Glutamatergic neuron (in vitro differentiated cells): ENCODE measurements at regions not wholly inside any gene's neighbourhood (a gene's known extent, or its start where the extent isn't known, plus 50 kb on each side); places are given as distances from the start of the nearest gene placed in this dataset.

Experiments
- DNase-seq: peaks from one replicate; pipeline ENCODE4 v3.0.0; 2022
- H3K27ac Mint-ChIP-seq: one replicate; pipeline ENCODE4 v1.8.0; 2020; ENCODE audit warnings: mild to moderate bottlenecking, mixed read lengths, inconsistent platforms; ENCODE audit not compliant: unreplicated experiment
- H3K27me3 Mint-ChIP-seq: one replicate; pipeline ENCODE4 v1.8.0; 2020; ENCODE audit warnings: mild to moderate bottlenecking, moderate library complexity, mixed read lengths, inconsistent platforms; ENCODE audit not compliant: unreplicated experiment
- H3K36me3 Mint-ChIP-seq: one replicate; pipeline ENCODE4 v1.8.0; 2020; ENCODE audit warnings: mild to moderate bottlenecking, mixed read lengths, inconsistent platforms; ENCODE audit not compliant: unreplicated experiment
- H3K4me1 Mint-ChIP-seq: one replicate; pipeline ENCODE4 v1.8.0; 2020; ENCODE audit warnings: mild to moderate bottlenecking, low read depth, mixed read lengths, inconsistent platforms; ENCODE audit not compliant: unreplicated experiment
- H3K4me3 Mint-ChIP-seq: one replicate; pipeline ENCODE4 v1.8.0; 2020; ENCODE audit warnings: mild to moderate bottlenecking, mixed read lengths, inconsistent platforms; ENCODE audit not compliant: unreplicated experiment
- H3K9me3 Mint-ChIP-seq: one replicate; pipeline ENCODE4 v1.8.0; 2020; ENCODE audit warnings: mild to moderate bottlenecking, moderate library complexity, mixed read lengths, inconsistent platforms; ENCODE audit not compliant: unreplicated experiment
- TF ChIP-seq, protein P1 (sequence below): fragments of 200-600 bp; sonication (generic); IDR thresholded peaks from one replicate; pipeline ENCODE4 v1.5.0; 2021; ENCODE audit not compliant: partially characterized antibody, unreplicated experiment

DNA sequence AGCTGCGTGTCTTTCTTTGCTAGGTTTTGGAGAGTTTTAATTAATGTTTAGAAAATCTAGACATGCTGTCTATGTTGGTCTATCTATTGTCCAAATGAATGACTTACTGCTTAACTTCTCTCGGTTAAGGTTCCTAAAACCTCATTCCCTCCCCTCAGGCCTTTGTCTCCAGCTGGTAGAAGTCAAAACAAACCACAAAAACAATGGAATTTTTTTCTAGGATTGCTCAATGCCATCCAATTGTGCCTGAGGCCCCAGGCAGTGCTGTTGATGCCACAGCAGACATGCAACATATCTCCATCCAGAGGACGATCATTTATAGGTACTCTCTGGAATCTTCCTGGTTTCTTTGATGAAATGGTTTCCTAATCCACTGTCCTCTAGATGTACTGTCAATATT is 448.2 kb upstream of the TBX3 start:
- DNase-seq, result no peak
- Mint-ChIP-seq H3K27me3 (peaks cover 3% of the 10 kb centered on the region), H3K9me3 (no peaks in the 10 kb centered on the region), H3K36me3 (no peaks in the 10 kb centered on the region), H3K27ac (no peak overlapping the region), H3K4me1 (no peaks in the 10 kb centered on the region), H3K4me3 (no peak overlapping the region)
- TF ChIP-seq, protein P1, sequence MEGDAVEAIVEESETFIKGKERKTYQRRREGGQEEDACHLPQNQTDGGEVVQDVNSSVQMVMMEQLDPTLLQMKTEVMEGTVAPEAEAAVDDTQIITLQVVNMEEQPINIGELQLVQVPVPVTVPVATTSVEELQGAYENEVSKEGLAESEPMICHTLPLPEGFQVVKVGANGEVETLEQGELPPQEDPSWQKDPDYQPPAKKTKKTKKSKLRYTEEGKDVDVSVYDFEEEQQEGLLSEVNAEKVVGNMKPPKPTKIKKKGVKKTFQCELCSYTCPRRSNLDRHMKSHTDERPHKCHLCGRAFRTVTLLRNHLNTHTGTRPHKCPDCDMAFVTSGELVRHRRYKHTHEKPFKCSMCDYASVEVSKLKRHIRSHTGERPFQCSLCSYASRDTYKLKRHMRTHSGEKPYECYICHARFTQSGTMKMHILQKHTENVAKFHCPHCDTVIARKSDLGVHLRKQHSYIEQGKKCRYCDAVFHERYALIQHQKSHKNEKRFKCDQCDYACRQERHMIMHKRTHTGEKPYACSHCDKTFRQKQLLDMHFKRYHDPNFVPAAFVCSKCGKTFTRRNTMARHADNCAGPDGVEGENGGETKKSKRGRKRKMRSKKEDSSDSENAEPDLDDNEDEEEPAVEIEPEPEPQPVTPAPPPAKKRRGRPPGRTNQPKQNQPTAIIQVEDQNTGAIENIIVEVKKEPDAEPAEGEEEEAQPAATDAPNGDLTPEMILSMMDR, result no peak

DNA sequence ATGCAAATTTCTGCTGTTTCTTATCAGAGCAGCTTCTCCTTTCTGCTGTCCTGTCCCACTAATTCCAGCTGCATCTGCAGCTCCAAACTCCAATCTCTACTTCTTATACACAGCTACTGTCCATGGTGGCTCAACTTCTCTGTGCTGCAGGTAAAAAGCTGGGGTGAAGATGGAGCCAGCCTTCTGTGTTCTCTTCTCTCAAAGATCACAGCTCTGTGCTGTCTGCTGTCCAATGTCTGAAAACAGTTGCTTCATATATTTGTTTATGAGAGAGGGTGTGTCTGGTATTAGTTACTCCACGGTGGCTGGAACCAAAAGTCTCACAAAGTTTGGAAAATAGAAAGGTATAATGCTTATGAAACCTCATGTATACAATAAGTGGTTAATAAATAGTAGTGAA is 445.8 kb upstream of the TBX3 start:
- no peaks in the 10 kb centered on the region for H3K9me3 Mint-ChIP-seq
- no peaks in the 10 kb centered on the region for H3K4me1 Mint-ChIP-seq
- TF ChIP-seq, protein P1, result no peak
- DNase-seq, result no peak
- peaks cover 3% of the 10 kb centered on the region for H3K27me3 Mint-ChIP-seq
- no peak overlapping the region for H3K27ac Mint-ChIP-seq
- H3K36me3 Mint-ChIP-seq, result no peaks in the 10 kb centered on the region
- no peak overlapping the region for H3K4me3 Mint-ChIP-seq

DNA sequence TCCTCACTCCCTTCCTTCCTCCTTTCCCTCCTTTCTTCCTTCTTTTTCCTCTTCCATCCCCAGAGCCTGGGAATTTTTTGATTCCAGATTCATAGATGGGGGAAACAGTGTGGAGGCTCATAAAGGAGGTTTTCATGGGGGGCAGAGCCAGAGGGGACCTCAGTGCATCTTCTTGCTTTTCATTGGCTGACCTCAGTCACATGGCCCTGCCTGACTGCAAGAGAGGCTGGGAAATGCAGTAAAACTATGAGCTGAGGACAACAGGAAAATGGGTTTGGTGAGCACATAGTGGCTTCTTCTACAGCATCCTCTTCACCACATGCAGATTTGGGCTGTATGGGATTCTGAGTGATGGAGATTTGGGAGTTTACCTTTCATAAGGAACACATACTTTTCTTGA is 437.1 kb upstream of the TBX3 start:
- Mint-ChIP-seq H3K27me3 (no peaks in the 10 kb centered on the region), H3K9me3 (peaks cover 1% of the 10 kb centered on the region), H3K27ac (no peak overlapping the region), H3K36me3 (no peaks in the 10 kb centered on the region), H3K4me3 (no peak overlapping the region), H3K4me1 (no peaks in the 10 kb centered on the region)
- TF ChIP-seq, protein P1, result no peak
- no peak for DNase-seq

DNA sequence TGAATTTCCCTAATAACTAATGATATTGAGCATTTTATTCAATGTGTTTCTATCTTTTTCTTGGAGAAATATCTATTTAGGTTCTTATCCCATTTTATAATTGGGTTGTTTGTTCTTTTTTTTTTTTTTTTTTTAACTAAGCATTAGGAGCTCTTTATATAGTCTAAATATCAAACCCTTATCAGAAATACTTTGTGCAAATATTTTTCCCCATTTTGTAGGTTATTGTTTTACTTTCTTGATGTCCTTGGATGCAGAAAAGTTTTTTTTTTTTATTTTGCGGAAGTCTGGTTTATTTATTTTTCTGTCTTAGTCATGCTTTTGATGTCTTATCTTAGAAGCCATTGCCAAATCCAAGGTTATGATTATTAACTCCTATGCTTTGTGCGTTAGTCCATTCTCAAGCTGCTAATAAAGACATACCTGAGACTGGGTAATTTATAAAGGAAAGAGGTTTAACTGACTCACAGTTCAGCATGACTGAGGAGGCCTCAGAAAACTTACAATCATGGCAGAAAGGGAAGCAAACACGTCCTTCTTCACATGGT is 434.3 kb upstream of the TBX3 start:
- Mint-ChIP-seq H3K27ac (no peak overlapping the region), H3K4me3 (no peak overlapping the region), H3K27me3 (no peaks in the 10 kb centered on the region), H3K4me1 (no peaks in the 10 kb centered on the region), H3K9me3 (peaks cover 1% of the 10 kb centered on the region), H3K36me3 (no peaks in the 10 kb centered on the region)
- DNase-seq, result no peak
- TF ChIP-seq, protein P1, result no peak

DNA sequence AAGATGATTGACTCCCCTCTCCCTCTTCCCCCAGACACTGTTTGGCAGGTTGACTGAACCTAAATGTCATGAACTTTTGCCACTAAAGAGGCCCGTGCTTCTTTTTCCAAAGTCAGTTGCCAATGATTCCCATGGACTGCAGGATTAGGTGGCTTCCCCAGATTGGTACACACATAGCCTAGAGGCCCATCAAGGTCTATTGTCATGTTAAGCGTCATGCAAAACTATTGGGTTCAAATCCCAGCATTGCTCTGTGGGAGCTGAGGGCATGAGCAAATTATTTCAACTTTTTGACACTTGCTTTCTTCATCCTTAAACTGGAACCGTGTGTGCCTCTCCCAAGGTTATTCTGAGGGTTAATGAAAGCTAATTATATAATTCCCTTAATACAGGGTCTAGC is 430.2 kb upstream of the TBX3 start:
- TF ChIP-seq, protein P1, result no peak
- H3K4me3 Mint-ChIP-seq, result no peak overlapping the region
- no peaks in the 10 kb centered on the region for H3K36me3 Mint-ChIP-seq
- no peaks in the 10 kb centered on the region for H3K27me3 Mint-ChIP-seq
- H3K4me1 Mint-ChIP-seq, result no peaks in the 10 kb centered on the region
- no peaks in the 10 kb centered on the region for H3K9me3 Mint-ChIP-seq
- DNase-seq, result no peak
- no peak overlapping the region for H3K27ac Mint-ChIP-seq
